DND-41 (cell line): ENCODE measurements at regions not wholly inside any gene's neighbourhood (a gene's known extent, or its start where the extent isn't known, plus 50 kb on each side); places are given as distances from the start of the nearest gene placed in this dataset.

ENCODE experiments used
- EZH2 ChIP-seq: IDR thresholded peaks from 3 replicates; pipeline ENCODE4 v1.6.1; 2012; ENCODE audit warnings: borderline replicate concordance, low read depth, mild to moderate bottlenecking, moderate library complexity, low read length, inconsistent platforms; ENCODE audit not compliant: severe bottlenecking
- TF ChIP-seq, protein P1 (sequence below): IDR thresholded peaks from 2 replicates; pipeline ENCODE4 v1.5.1; 2012; ENCODE audit warnings: borderline replicate concordance, low read length, moderate library complexity, mild to moderate bottlenecking; ENCODE audit not compliant: poor library complexity, severe bottlenecking; ENCODE audit errors: extremely low read depth

DNA sequence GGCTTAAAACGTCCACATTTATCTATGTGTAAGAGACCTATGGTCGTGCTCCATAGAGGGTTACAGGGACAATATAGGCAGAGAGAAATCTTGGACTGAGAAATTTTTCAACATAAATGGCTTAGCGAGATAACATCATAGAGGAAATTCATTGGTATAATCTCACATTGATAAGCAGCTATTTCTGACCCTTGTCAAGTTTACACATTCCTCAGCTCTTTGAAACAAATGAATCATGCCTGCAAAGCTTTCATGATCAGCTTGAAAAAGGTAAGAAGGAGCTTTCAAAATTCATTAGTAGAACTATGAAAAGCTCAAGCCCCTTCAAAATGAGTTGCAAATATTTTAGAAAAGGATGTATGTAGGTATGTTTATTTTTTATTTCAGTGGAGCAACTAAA, 478.8 kb downstream of the NEBL start:
- TF ChIP-seq, protein P1, sequence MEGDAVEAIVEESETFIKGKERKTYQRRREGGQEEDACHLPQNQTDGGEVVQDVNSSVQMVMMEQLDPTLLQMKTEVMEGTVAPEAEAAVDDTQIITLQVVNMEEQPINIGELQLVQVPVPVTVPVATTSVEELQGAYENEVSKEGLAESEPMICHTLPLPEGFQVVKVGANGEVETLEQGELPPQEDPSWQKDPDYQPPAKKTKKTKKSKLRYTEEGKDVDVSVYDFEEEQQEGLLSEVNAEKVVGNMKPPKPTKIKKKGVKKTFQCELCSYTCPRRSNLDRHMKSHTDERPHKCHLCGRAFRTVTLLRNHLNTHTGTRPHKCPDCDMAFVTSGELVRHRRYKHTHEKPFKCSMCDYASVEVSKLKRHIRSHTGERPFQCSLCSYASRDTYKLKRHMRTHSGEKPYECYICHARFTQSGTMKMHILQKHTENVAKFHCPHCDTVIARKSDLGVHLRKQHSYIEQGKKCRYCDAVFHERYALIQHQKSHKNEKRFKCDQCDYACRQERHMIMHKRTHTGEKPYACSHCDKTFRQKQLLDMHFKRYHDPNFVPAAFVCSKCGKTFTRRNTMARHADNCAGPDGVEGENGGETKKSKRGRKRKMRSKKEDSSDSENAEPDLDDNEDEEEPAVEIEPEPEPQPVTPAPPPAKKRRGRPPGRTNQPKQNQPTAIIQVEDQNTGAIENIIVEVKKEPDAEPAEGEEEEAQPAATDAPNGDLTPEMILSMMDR = no peak
- no peak for TF ChIP-seq EZH2
